ENCODE measurements at regions not wholly inside any gene's neighbourhood (a gene's known extent, or its start where the extent isn't known, plus 50 kb on each side); places are given as distances from the start of the nearest gene placed in this dataset.

GRCh38 chr18:41162781-41163180, 792.3 kb upstream of the PIK3C3 start:
- TF ChIP-seq CTCF (IDR thresholded peaks at IDR 0.05) (no peak), POLR2AphosphoS5 (IDR thresholded peaks at IDR 0.05) (no peak)
